IPS-15b (cell line): ENCODE measurements at regions not wholly inside any gene's neighbourhood (a gene's known extent, or its start where the extent isn't known, plus 50 kb on each side); places are given as distances from the start of the nearest gene placed in this dataset.

Source experiments
- H3K27me3 ChIP-seq: one replicate; pipeline ENCODE4 v1.6.1; 2013; ENCODE audit warnings: low read length; ENCODE audit not compliant: control insufficient read depth, insufficient read depth
- H3K36me3 ChIP-seq: one replicate; pipeline ENCODE4 v1.6.1; 2013; ENCODE audit warnings: low read length; ENCODE audit not compliant: control insufficient read depth, insufficient read depth
- H3K4me1 ChIP-seq: one replicate; pipeline ENCODE4 v1.6.1; 2013; ENCODE audit warnings: mild to moderate bottlenecking, low read length; ENCODE audit not compliant: control insufficient read depth, insufficient read depth
- H3K4me3 ChIP-seq: one replicate; pipeline ENCODE4 v1.5.1; 2013; ENCODE audit warnings: low read depth, low read length
- H3K9ac ChIP-seq: one replicate; pipeline ENCODE4 v1.6.1; 2013; ENCODE audit warnings: low read depth, mild to moderate bottlenecking, low read length
- H3K9me3 ChIP-seq: one replicate; pipeline ENCODE4 v1.6.1; 2013; ENCODE audit warnings: mild to moderate bottlenecking, low read length; ENCODE audit not compliant: control insufficient read depth, insufficient read depth

- Histone ChIP-seq H3K9ac (no peak overlapping the region), H3K4me3 (no peak overlapping the region), H3K4me1 (peaks cover 5% of the 10 kb centered on the region), H3K36me3 (no peaks in the 10 kb centered on the region), H3K9me3 (no peaks in the 10 kb centered on the region), H3K27me3 (no peaks in the 10 kb centered on the region)
These were observed 172.0 kb downstream of the TSHZ3 start for GRCh38 chr19:31177246-31177645.

DNA sequence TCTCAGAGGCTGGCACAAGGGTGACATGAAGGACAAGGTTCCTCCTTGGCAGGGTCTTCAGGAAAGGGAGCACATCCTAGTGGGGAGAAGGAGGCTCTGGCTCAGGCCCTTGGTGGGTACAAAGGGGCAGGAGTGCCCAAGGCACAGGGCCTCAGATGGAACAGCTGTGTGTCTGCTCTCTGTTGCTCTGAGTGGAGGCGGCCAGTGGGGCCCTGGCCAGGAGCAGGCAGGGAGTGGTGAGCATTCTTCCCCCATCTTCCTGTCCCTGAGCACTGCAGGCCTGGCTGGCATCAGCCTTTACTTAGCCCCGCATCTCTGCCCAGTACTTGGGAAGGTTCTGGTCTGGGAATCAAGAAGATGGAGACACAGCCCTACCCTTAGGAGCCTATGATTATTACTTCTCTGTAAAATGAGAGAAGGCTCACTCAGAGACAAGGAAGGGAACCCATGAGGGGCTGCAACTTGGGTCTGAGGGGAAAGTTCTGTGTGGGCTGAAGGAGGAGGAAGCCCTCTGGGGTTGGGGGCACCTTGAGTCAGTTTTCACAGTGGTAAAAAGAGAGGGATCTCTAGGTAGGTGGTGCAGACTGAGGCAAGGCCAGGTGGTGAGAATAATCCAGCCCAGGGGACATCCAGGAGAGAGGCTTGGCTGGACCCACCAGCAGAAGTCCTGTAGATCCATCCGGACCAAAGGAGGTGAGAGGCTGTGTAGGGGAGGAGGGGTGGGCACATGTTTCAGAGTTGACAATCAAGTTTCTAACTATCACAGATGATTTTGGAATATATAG, 173.5 kb downstream of the TSHZ3 start:
- Histone ChIP-seq H3K9ac (no peak overlapping the region), H3K4me3 (no peak overlapping the region), H3K36me3 (no peaks in the 10 kb centered on the region), H3K9me3 (no peaks in the 10 kb centered on the region), H3K4me1 (peaks cover 5% of the 10 kb centered on the region), H3K27me3 (no peaks in the 10 kb centered on the region)

GRCh38 chr19:31174948-31175347, 174.3 kb downstream of the TSHZ3 start:
- no peaks in the 10 kb centered on the region for H3K4me1 ChIP-seq
- no peaks in the 10 kb centered on the region for H3K9me3 ChIP-seq
- H3K4me3 ChIP-seq: no peak overlapping the region
- H3K9ac ChIP-seq: no peak overlapping the region
- no peaks in the 10 kb centered on the region for H3K27me3 ChIP-seq
- no peaks in the 10 kb centered on the region for H3K36me3 ChIP-seq

DNA sequence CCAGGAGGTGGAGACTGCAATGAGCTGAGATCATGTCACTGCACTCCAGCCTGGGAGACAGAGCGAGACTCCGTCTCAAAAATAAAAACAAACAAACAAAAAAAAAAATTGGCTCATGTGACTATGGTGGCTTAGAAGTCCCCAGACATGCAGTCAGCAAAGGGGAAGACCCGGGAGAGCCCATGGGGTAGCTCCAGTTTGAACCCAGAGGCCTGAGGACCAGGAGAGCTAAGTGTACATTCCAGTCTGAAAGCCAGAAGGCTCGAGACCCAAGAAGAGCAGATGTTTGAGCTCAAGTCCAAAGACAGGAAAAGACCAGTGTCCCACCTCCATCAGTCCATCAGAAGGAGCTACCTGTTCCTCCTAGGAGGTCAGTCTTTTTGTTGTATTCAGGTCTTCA, 175.2 kb downstream of the TSHZ3 start:
- H3K36me3 ChIP-seq: no peaks in the 10 kb centered on the region
- no peaks in the 10 kb centered on the region for H3K4me1 ChIP-seq
- H3K27me3 ChIP-seq: no peaks in the 10 kb centered on the region
- no peaks in the 10 kb centered on the region for H3K9me3 ChIP-seq
- no peak overlapping the region for H3K9ac ChIP-seq
- no peak overlapping the region for H3K4me3 ChIP-seq

- Histone ChIP-seq H3K4me1 (no peaks in the 10 kb centered on the region), H3K9me3 (no peaks in the 10 kb centered on the region), H3K4me3 (no peak overlapping the region), H3K9ac (no peak overlapping the region), H3K36me3 (no peaks in the 10 kb centered on the region), H3K27me3 (no peaks in the 10 kb centered on the region)
These were observed 177.3 kb downstream of the TSHZ3 start for GRCh38 chr19:31171936-31172335.

DNA sequence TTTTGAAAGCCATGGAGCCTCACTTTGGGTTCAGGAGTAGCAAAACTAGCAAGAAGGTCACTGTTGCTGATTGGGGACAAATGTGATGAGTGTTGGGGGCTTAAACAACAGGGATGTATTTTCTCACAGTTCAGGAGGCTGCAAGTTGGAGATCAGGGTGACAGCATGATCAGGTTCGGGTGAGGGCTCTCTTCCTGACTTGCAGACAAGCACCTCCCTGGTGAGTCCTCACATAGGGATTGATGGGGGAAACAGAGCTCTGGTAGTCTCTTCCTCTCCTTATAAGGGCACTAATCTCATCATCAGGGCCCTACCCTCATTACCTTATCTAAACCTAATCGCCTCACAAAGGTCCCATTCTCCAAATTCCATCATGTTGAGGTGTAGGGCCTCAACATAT, 179.2 kb downstream of the TSHZ3 start:
- Histone ChIP-seq H3K4me3 (no peak overlapping the region), H3K36me3 (no peaks in the 10 kb centered on the region), H3K4me1 (no peaks in the 10 kb centered on the region), H3K27me3 (no peaks in the 10 kb centered on the region), H3K9me3 (no peaks in the 10 kb centered on the region), H3K9ac (no peak overlapping the region)

DNA sequence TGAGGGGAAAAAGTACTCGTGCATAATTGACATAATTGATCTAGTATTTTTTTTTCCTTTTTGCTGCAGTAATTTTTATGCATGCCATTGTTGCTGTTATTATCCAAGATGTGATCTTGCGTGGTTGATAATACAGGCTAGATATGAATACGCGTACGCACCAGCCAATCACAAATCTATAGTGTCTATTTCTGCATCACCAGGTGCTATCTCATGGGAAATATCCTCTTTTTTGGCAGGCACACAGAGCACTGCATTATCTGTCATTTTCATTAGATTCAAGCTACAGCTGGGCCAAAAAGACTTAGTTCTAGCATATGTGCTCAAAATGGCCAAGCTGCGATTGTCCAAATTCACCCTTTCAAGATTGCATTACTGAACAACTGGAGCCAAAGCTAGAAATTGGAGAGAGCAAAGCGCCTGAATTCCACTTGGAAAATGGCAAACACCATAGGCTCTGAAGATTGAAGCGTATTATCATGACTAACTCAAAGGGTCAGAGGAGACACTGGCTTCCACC, 181.1 kb downstream of the TSHZ3 start:
- Histone ChIP-seq H3K4me1 (no peaks in the 10 kb centered on the region), H3K9me3 (no peaks in the 10 kb centered on the region)

DNA sequence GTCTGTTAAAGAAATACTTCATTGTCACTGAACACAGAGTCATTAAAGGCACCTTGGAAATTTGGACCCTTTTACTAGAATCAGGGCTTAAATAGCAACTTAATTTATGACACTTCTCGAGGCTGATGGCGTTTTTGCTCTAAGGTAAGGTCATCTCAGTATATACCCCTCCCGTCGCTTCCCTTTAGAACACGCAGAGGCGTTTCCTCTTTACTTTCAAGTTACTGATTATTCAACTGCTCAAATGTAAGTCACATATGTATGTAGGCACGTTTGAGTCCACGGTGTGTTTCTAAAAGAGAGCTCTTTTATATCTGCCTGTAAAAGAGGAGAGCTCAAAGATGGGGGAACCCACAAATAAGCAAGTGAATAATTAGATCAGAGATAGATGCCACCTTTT, 181.5 kb downstream of the TSHZ3 start:
- no peaks in the 10 kb centered on the region for H3K9me3 ChIP-seq
- no peak overlapping the region for H3K9ac ChIP-seq
- H3K4me1 ChIP-seq: no peaks in the 10 kb centered on the region
- no peak overlapping the region for H3K4me3 ChIP-seq
- H3K36me3 ChIP-seq: no peaks in the 10 kb centered on the region
- H3K27me3 ChIP-seq: no peaks in the 10 kb centered on the region

More for the DNA sequence above, 181.1 kb downstream of the TSHZ3 start:
- no peaks in the 10 kb centered on the region for H3K27me3 ChIP-seq
- no peaks in the 10 kb centered on the region for H3K36me3 ChIP-seq
- no peak overlapping the region for H3K4me3 ChIP-seq
- H3K9ac ChIP-seq: no peak overlapping the region

GRCh38 chr19:31166206-31166605, 183.0 kb downstream of the TSHZ3 start:
- H3K9me3 ChIP-seq: no peaks in the 10 kb centered on the region
- H3K27me3 ChIP-seq: no peaks in the 10 kb centered on the region
- no peak overlapping the region for H3K9ac ChIP-seq
- H3K4me1 ChIP-seq: no peaks in the 10 kb centered on the region
- H3K36me3 ChIP-seq: no peaks in the 10 kb centered on the region
- no peak overlapping the region for H3K4me3 ChIP-seq

DNA sequence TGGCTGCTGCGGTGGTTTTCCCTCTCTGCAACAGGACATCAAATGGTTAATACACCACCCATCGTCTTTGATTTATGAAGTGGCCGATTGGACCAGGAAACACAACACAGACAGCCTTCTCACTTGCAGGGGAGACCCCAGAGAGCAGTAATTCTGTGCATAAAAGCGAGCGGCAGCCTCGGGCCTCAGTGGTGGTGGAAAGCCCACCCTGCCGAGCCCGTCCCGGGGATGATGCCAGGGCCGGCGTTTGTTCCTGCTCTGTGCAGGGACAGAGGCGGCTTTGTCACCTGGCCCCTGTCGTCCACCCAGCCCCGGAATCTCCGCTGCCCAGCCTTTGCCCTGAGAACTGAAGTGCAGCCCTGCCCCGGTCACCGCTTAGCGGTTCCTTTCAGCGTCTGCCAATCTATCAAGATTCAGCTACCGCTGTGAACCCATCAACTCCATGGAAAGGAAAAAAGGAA, 184.4 kb downstream of the TSHZ3 start:
- no peaks in the 10 kb centered on the region for H3K36me3 ChIP-seq
- H3K27me3 ChIP-seq: no peaks in the 10 kb centered on the region
- no peaks in the 10 kb centered on the region for H3K4me1 ChIP-seq
- no peaks in the 10 kb centered on the region for H3K9me3 ChIP-seq
- no peak overlapping the region for H3K4me3 ChIP-seq
- no peak overlapping the region for H3K9ac ChIP-seq

GRCh38 chr19:31160336-31160926, 188.8 kb downstream of the TSHZ3 start:
- H3K27me3 ChIP-seq: no peaks in the 10 kb centered on the region
- no peaks in the 10 kb centered on the region for H3K4me1 ChIP-seq
- no peak overlapping the region for H3K4me3 ChIP-seq
- H3K36me3 ChIP-seq: no peaks in the 10 kb centered on the region
- H3K9ac ChIP-seq: no peak overlapping the region
- no peaks in the 10 kb centered on the region for H3K9me3 ChIP-seq

GRCh38 chr19:31154021-31154420, 195.2 kb downstream of the TSHZ3 start:
- Histone ChIP-seq H3K9ac (no peak overlapping the region), H3K4me3 (no peak overlapping the region), H3K27me3 (no peaks in the 10 kb centered on the region), H3K9me3 (no peaks in the 10 kb centered on the region), H3K4me1 (no peaks in the 10 kb centered on the region), H3K36me3 (no peaks in the 10 kb centered on the region)
